ENCODE measurements at regions not wholly inside any gene's neighbourhood (a gene's known extent, or its start where the extent isn't known, plus 50 kb on each side); places are given as distances from the start of the nearest gene placed in this dataset.

GRCh38 chr1:182235952-182236650 lies 155.5 kb downstream of the GLUL start (continued):
- no peak for TF ChIP-seq XRCC4 (IDR thresholded peaks at IDR 0.05; ENCODE audit: extremely low read depth, insufficient read depth, insufficient read length)
- TF ChIP-seq ZBTB12 (CRISPR knock-in tag; IDR thresholded peaks at IDR 0.05), result no peak
- no peak for TF ChIP-seq ZSCAN32 (CRISPR knock-in tag; IDR thresholded peaks at IDR 0.05)
- TF ChIP-seq, protein P1, sequence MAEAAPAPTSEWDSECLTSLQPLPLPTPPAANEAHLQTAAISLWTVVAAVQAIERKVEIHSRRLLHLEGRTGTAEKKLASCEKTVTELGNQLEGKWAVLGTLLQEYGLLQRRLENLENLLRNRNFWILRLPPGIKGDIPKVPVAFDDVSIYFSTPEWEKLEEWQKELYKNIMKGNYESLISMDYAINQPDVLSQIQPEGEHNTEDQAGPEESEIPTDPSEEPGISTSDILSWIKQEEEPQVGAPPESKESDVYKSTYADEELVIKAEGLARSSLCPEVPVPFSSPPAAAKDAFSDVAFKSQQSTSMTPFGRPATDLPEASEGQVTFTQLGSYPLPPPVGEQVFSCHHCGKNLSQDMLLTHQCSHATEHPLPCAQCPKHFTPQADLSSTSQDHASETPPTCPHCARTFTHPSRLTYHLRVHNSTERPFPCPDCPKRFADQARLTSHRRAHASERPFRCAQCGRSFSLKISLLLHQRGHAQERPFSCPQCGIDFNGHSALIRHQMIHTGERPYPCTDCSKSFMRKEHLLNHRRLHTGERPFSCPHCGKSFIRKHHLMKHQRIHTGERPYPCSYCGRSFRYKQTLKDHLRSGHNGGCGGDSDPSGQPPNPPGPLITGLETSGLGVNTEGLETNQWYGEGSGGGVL (CRISPR knock-in tag; IDR thresholded peaks at IDR 0.05), result no peak
- no peak for TF ChIP-seq HOXB6 (CRISPR knock-in tag; IDR thresholded peaks at IDR 0.05; ENCODE audit: borderline replicate concordance)
- peak; percentile 49; the same call in 1 of the 2 replicates for TF ChIP-seq HSF4 (CRISPR knock-in tag; IDR thresholded peaks at IDR 0.05; ENCODE audit: borderline replicate concordance)
- no peak for TF ChIP-seq RBM22 (IDR thresholded peaks at IDR 0.05; ENCODE audit: low read depth, low read length, poor library complexity, severe bottlenecking)
- no peak for TF ChIP-seq HMG20B (CRISPR knock-in tag; IDR thresholded peaks at IDR 0.05)
- no peak for TF ChIP-seq KDM2B (CRISPR knock-in tag; IDR thresholded peaks at IDR 0.05)
- no peak for TF ChIP-seq WHSC1 (IDR thresholded peaks at IDR 0.05; ENCODE audit: low read length)
- no peak for TF ChIP-seq ZNF347 (CRISPR knock-in tag; IDR thresholded peaks at IDR 0.05; ENCODE audit: low read depth)
- no peak for TF ChIP-seq ZC3H8 (IDR thresholded peaks at IDR 0.05)
- no peak for TF ChIP-seq GTF2A2 (tag; IDR thresholded peaks at IDR 0.05)
- TF ChIP-seq PKNOX1 (IDR thresholded peaks at IDR 0.05), result peak; percentile 63; the same call in 1 of the 2 replicates
- TF ChIP-seq FOXP1 (CRISPR knock-in tag; IDR thresholded peaks at IDR 0.05), result no peak
- no peak for TF ChIP-seq ZNF282 (CRISPR knock-in tag; IDR thresholded peaks at IDR 0.05)
- no peak for TF ChIP-seq CBX2 (IDR thresholded peaks at IDR 0.05; ENCODE audit: insufficient read depth, low read length, poor library complexity, severe bottlenecking)
- TF ChIP-seq ARID2 (IDR thresholded peaks at IDR 0.05), result no peak
- 0 out of 2 replicates have a peak, but pooled peaks have one; percentile 17 for TF ChIP-seq CHD2 (IDR thresholded peaks at IDR 0.05; ENCODE audit: low read depth, low read length)
- TF ChIP-seq, protein P2, sequence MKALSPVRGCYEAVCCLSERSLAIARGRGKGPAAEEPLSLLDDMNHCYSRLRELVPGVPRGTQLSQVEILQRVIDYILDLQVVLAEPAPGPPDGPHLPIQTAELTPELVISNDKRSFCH (CRISPR knock-in tag; IDR thresholded peaks at IDR 0.05), result no peak
- TF ChIP-seq, protein P2 (tag; IDR thresholded peaks at IDR 0.05), result no peak; the same call in 1 of the 2 replicates
- TF ChIP-seq ZNF354B (CRISPR knock-in tag; IDR thresholded peaks at IDR 0.05), result no peak
- no peak for TF ChIP-seq ZNF408 (CRISPR knock-in tag; IDR thresholded peaks at IDR 0.05; ENCODE audit: low read depth)
- no peak for TF ChIP-seq ZNF780A (CRISPR knock-in tag; IDR thresholded peaks at IDR 0.05)
- TF ChIP-seq EZH2 (IDR thresholded peaks at IDR 0.05; ENCODE audit: borderline replicate concordance, low read depth, low read length), result no peak
- TF ChIP-seq MCM3 (IDR thresholded peaks at IDR 0.05), result no peak

Data from K562 (cell line).